OCI-LY1 (cell line): ENCODE measurements at regions not wholly inside any gene's neighbourhood (a gene's known extent, or its start where the extent isn't known, plus 50 kb on each side); places are given as distances from the start of the nearest gene placed in this dataset.

ENCODE experiments used
- H2AFZ ChIP-seq: fragments of 200-600 bp; sonication (generic), shearing (Covaris generic); 2 replicates; pipeline ENCODE4 v1.6.0; 2014; ENCODE audit warnings: antibody characterized with exemption, mild to moderate bottlenecking, low read length
- H3F3A ChIP-seq: fragments of 200-600 bp; sonication (generic), shearing (Covaris generic); 2 replicates; pipeline ENCODE4 v1.6.0; 2014; ENCODE audit warnings: mild to moderate bottlenecking, antibody characterized with exemption, low read length, moderate library complexity; ENCODE audit not compliant: insufficient read depth
- H3K27ac ChIP-seq: fragments of 200-600 bp; sonication (generic); 2 replicates; pipeline ENCODE4 v1.5.1; 2014; ENCODE audit warnings: low read length, mixed run types, mild to moderate bottlenecking, low read depth; ENCODE audit not compliant: poor library complexity, severe bottlenecking
- H3K27me3 ChIP-seq: fragments of 200-600 bp; sonication (generic); 2 replicates; pipeline ENCODE4 v1.6.0; 2014; ENCODE audit warnings: antibody characterized with exemption, mild to moderate bottlenecking, low read length, moderate library complexity; ENCODE audit not compliant: insufficient read depth
- H3K36me3 ChIP-seq: fragments of 200-600 bp; sonication (generic); 2 replicates; pipeline ENCODE4 v1.6.1; 2014; ENCODE audit warnings: mild to moderate bottlenecking, antibody characterized with exemption, low read length, moderate library complexity, mixed read lengths; ENCODE audit not compliant: insufficient read depth
- H3K4me1 ChIP-seq: fragments of 200-600 bp; sonication (generic); 2 replicates; pipeline ENCODE4 v1.5.1; 2014; ENCODE audit warnings: mild to moderate bottlenecking, low read length, moderate library complexity; ENCODE audit not compliant: insufficient read depth, severe bottlenecking
- H3K4me2 ChIP-seq: fragments of 200-600 bp; sonication (generic), shearing (Covaris generic); 2 replicates; pipeline ENCODE4 v1.6.1; 2014; ENCODE audit warnings: low read length
- H3K4me3 ChIP-seq: fragments of 200-600 bp; sonication (generic); 2 replicates; pipeline ENCODE4 v1.5.1; 2014; ENCODE audit warnings: low read length, low read depth, mild to moderate bottlenecking, mixed read lengths; ENCODE audit not compliant: poor library complexity, severe bottlenecking
- H3K79me2 ChIP-seq: fragments of 200-600 bp; shearing (Covaris generic); 2 replicates; pipeline ENCODE4 v1.6.1; 2016; ENCODE audit warnings: mixed run types, low read length, mixed read lengths; ENCODE audit not compliant: insufficient read depth
- H3K9ac ChIP-seq: fragments of 200-600 bp; sonication (generic), shearing (Covaris generic); 2 replicates; pipeline ENCODE4 v1.6.1; 2014; ENCODE audit warnings: mild to moderate bottlenecking, low read length, mixed read lengths
- H3K9me2 ChIP-seq: fragments of 200-600 bp; sonication (generic), shearing (Covaris generic); 2 replicates; pipeline ENCODE4 v1.6.1; 2014; ENCODE audit warnings: low read depth, mild to moderate bottlenecking, low read length, mixed read lengths
- H3K9me3 ChIP-seq: fragments of 200-600 bp; shearing (Covaris generic); 2 replicates; pipeline ENCODE4 v1.6.1; 2014; ENCODE audit warnings: low read length, mixed read lengths
- H4K20me1 ChIP-seq: fragments of 200-600 bp; sonication (generic), shearing (Covaris generic); 2 replicates; pipeline ENCODE4 v1.6.0; 2016; ENCODE audit warnings: mild to moderate bottlenecking, low read length; ENCODE audit not compliant: insufficient read depth
- CTCF ChIP-seq: fragments of 200-600 bp; sonication (generic), shearing (Covaris generic); IDR thresholded peaks from 2 replicates; pipeline ENCODE4 v1.5.1; 2017; ENCODE audit warnings: mild to moderate bottlenecking, antibody characterized with exemption, low read length, moderate library complexity, mixed read lengths
- EZH2 ChIP-seq: fragments of 200-600 bp; sonication (generic), shearing (Covaris generic); IDR thresholded peaks from 2 replicates; pipeline ENCODE4 v1.8.0; 2017; ENCODE audit warnings: borderline replicate concordance, mixed run types, mild to moderate bottlenecking, antibody characterized with exemption, low read length, moderate library complexity, mixed read lengths

GRCh38 chr16:65463652-65464260 lies 341.9 kb upstream of the CDH11 start:
- Histone ChIP-seq H3F3A (no peaks in the 10 kb centered on the region), H3K4me2 (no peak overlapping the region)

GRCh38 chr16:65457084-65457483 lies 335.2 kb upstream of the CDH11 start:
- H3K9me2 ChIP-seq, result no peaks in the 10 kb centered on the region

More at GRCh38 chr16:65463652-65464260, 341.9 kb upstream of the CDH11 start:
- H3K79me2 ChIP-seq, result no peaks in the 10 kb centered on the region
- H2AFZ ChIP-seq, result no peak overlapping the region
- no peak for TF ChIP-seq CTCF
- no peak for TF ChIP-seq EZH2
- no peak overlapping the region for H3K27ac ChIP-seq
- H3K4me1 ChIP-seq, result no peaks in the 10 kb centered on the region
- H3K27me3 ChIP-seq, result no peaks in the 10 kb centered on the region
- H3K36me3 ChIP-seq, result no peaks in the 10 kb centered on the region
- H3K9me2 ChIP-seq, result no peaks in the 10 kb centered on the region
- no peak overlapping the region for H3K4me3 ChIP-seq
- no peak overlapping the region for H3K9ac ChIP-seq
- no peaks in the 10 kb centered on the region for H4K20me1 ChIP-seq
- no peaks in the 10 kb centered on the region for H3K9me3 ChIP-seq

GRCh38 chr16:65455761-65456160 lies 333.9 kb upstream of the CDH11 start:
- Histone ChIP-seq H3K4me1 (no peaks in the 10 kb centered on the region), H3K4me2 (no peak overlapping the region)
- TF ChIP-seq CTCF (no peak), EZH2 (no peak)

More at GRCh38 chr16:65457084-65457483, 335.2 kb upstream of the CDH11 start:
- no peak overlapping the region for H3K9ac ChIP-seq
- H3K9me3 ChIP-seq, result no peaks in the 10 kb centered on the region
- no peaks in the 10 kb centered on the region for H3K79me2 ChIP-seq
- TF ChIP-seq CTCF (no peak), EZH2 (no peak)
- H3K4me2 ChIP-seq, result no peak overlapping the region
- no peaks in the 10 kb centered on the region for H3K27me3 ChIP-seq
- no peak overlapping the region for H2AFZ ChIP-seq
- no peaks in the 10 kb centered on the region for H3K36me3 ChIP-seq
- H3K27ac ChIP-seq, result no peak overlapping the region
- H3K4me3 ChIP-seq, result no peak overlapping the region
- H4K20me1 ChIP-seq, result no peaks in the 10 kb centered on the region
- no peaks in the 10 kb centered on the region for H3F3A ChIP-seq
- no peaks in the 10 kb centered on the region for H3K4me1 ChIP-seq

More at GRCh38 chr16:65455761-65456160, 333.9 kb upstream of the CDH11 start:
- Histone ChIP-seq H3K9me3 (no peaks in the 10 kb centered on the region), H4K20me1 (no peaks in the 10 kb centered on the region), H3K79me2 (no peaks in the 10 kb centered on the region), H3F3A (no peaks in the 10 kb centered on the region), H3K9me2 (no peaks in the 10 kb centered on the region), H3K4me3 (no peak overlapping the region), H3K9ac (no peak overlapping the region), H3K27ac (no peak overlapping the region), H3K36me3 (no peaks in the 10 kb centered on the region), H2AFZ (no peak overlapping the region), H3K27me3 (no peaks in the 10 kb centered on the region)
